ENCODE measurements at regions not wholly inside any gene's neighbourhood (a gene's known extent, or its start where the extent isn't known, plus 50 kb on each side); places are given as distances from the start of the nearest gene placed in this dataset.

GRCh38 chr2:5074733-5075132 lies 617.5 kb upstream of the SOX11 start (continued):
- TF ChIP-seq SOX6 (IDR thresholded peaks at IDR 0.05) (no peak), SOX6 (CRISPR knock-in tag; IDR thresholded peaks at IDR 0.05) (no peak), ZNF589 (CRISPR knock-in tag; conservative IDR thresholded peaks at IDR 0.05) (no peak), ZNF547 (CRISPR knock-in tag; IDR thresholded peaks at IDR 0.05) (no peak), ZNF674 (CRISPR knock-in tag; IDR thresholded peaks at IDR 0.05; ENCODE audit: low read depth) (no peak), CREBL2 (CRISPR knock-in tag; IDR thresholded peaks at IDR 0.05; ENCODE audit: borderline replicate concordance) (no peak), ZNF562 (CRISPR knock-in tag; IDR thresholded peaks at IDR 0.05; ENCODE audit: borderline replicate concordance) (no peak)

DNA sequence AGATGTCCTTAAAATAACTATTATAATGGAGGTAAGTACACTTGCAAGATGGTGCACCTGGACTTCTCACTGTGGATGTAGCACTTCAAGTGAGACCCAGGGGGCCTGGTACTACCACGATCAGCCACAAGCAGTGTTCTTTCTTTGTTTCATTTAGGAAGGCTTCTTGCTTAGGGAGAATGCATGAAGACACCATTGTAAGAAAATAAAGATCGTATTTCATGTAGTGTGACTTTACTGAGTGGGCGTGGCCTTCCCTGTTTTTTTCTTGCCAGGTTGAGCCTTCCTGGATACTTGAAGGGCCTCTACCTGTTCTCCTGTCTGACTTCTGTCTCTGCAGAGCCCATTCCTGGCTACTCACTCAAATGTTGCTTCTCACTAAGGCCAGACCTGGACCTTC lies 615.6 kb upstream of the SOX11 start:
- no peak for FAIRE-seq
- intact Hi-C loops (cut with micrococcal nuclease; ENCODE audit: unreplicated experiment): no loop called here

More for the DNA sequence above, 615.6 kb upstream of the SOX11 start:
- no peak overlapping the region for H3K27ac ChIP-seq (ENCODE audit: extremely low read length, insufficient read depth, low read length)
- no peaks in the 10 kb centered on the region for H3K27me3 ChIP-seq (ENCODE audit: control insufficient read depth in 1 of 2, insufficient read depth in 2 of 2, low read length in 2 of 2)
- no peak overlapping the region for H3K4me2 ChIP-seq (ENCODE audit: low read depth, low read length)
- no peaks in the 10 kb centered on the region for H3K79me2 ChIP-seq (ENCODE audit: insufficient read depth, low read length)
- ChIA-PET POLR2A (no interaction called here), CTCF (ENCODE audit: low intra/inter-chr PET ratio, low total read pairs) (no interaction called here)
- TF ChIP-seq, protein P1, sequence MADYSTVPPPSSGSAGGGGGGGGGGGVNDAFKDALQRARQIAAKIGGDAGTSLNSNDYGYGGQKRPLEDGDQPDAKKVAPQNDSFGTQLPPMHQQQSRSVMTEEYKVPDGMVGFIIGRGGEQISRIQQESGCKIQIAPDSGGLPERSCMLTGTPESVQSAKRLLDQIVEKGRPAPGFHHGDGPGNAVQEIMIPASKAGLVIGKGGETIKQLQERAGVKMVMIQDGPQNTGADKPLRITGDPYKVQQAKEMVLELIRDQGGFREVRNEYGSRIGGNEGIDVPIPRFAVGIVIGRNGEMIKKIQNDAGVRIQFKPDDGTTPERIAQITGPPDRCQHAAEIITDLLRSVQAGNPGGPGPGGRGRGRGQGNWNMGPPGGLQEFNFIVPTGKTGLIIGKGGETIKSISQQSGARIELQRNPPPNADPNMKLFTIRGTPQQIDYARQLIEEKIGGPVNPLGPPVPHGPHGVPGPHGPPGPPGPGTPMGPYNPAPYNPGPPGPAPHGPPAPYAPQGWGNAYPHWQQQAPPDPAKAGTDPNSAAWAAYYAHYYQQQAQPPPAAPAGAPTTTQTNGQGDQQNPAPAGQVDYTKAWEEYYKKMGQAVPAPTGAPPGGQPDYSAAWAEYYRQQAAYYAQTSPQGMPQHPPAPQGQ (CRISPR knock-in tag; IDR thresholded peaks at IDR 0.05; ENCODE audit: borderline replicate concordance): no peak
- BruUV-seq (replicated peaks): no TSS peak
- H3K4me1 ChIP-seq (ENCODE audit: insufficient read depth, low read length): no peaks in the 10 kb centered on the region
- H3K4me3 ChIP-seq (replicated peaks in 1 of 3; ENCODE audit: insufficient read depth in 1 of 3, low read depth in 2 of 3, low read length in 3 of 3): no peak overlapping the region
- H3K9me3 ChIP-seq (ENCODE audit: low read length): peaks cover 87% of the 10 kb centered on the region
- H3K36me3 ChIP-seq (replicated peaks in 1 of 2; ENCODE audit: control insufficient read depth in 1 of 2, insufficient read depth in 2 of 2, low read length in 2 of 2): no peaks in the 10 kb centered on the region
- H2AFZ ChIP-seq (ENCODE audit: low read length): no peak overlapping the region
- no peak overlapping the region for H3K9ac ChIP-seq (ENCODE audit: insufficient read depth, low read depth, low read length)
- DNase-seq (ENCODE audit: low spot score) (no peak), ATAC-seq (no peak)
- in situ Hi-C loops (cut with HindIII; ENCODE audit: extremely low pct_ligation_motif_present, low pct_unique_long_range_greater_than_20kb): no loop called here
- WGBS (ENCODE audit: low lambda C conversion rate): 0% methylated on average over 3 of the region's 3 CpGs
- H4K20me1 ChIP-seq (ENCODE audit: insufficient read depth, low read length): no peaks in the 10 kb centered on the region
